ENCODE measurements at regions not wholly inside any gene's neighbourhood (a gene's known extent, or its start where the extent isn't known, plus 50 kb on each side); places are given as distances from the start of the nearest gene placed in this dataset.

GRCh38 chr11:127338380-127339259, 338.1 kb upstream of the KIRREL3 start:
- ATAC-seq, result no peak
- DNase-seq (ENCODE audit: low spot score in 2 of 2), result no peak
- Mint-ChIP-seq H3K9me3 (peaks cover 4 to 5% of the 10 kb centered on the region in 2 donors), H3K27ac (no peak overlapping the region), H3K36me3 (no peaks in the 10 kb centered on the region)

DNA sequence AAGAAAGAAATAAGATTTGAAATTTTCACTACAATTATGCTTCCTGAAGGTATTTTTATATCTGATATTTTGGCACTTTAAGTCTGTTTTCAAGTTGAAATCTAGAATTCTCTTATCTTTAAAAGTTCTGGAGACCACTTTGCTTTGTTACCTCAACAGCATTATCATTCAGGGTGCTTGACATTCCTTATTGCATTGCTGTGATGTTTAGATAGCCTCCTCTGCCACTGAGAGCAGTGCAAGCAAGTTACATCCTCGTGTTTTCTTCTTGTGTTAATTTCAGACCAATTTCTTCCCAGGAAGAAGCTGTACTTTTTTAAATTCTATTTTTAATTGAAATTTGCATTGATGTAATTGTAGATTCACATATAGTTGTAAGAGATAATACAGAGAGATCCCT, 333.9 kb upstream of the KIRREL3 start:
- no peak overlapping the region for H3K27ac Mint-ChIP-seq
- no peak for ATAC-seq
- peaks cover 10 to 13% of the 10 kb centered on the region in 2 donors for H3K9me3 Mint-ChIP-seq
- no peaks in the 10 kb centered on the region for H3K36me3 Mint-ChIP-seq
- no peak for DNase-seq (ENCODE audit: low spot score in 2 of 2)

DNA sequence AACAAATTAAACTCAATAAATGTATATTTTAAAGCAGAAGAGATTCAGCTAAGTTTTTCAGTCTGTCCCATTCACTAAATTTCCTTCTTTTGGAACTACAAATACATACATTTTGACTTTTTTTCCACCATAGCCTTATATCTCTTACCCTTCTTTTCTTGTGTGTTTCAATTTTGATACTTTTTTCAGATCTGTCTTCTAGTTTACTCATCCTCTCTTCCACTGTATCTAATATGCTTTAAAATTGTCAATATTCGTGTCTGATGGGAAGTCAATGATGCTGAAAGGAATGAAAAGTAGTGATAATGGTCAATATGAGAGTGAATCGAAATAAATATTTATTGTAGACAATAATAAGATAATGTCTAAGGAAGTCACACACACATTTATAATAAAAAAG, 332.3 kb upstream of the KIRREL3 start:
- Mint-ChIP-seq H3K36me3 (no peaks in the 10 kb centered on the region), H3K27ac (no peak overlapping the region), H3K9me3 (peaks cover 10 to 17% of the 10 kb centered on the region in 2 donors)
- ATAC-seq, result no peak
- no peak for DNase-seq (ENCODE audit: low spot score in 2 of 2)

GRCh38 chr11:127330044-127330443, 329.5 kb upstream of the KIRREL3 start:
- DNase-seq (ENCODE audit: low spot score in 2 of 2) (no peak), ATAC-seq (no peak)
- H3K36me3 Mint-ChIP-seq, result no peaks in the 10 kb centered on the region
- no peak overlapping the region for H3K27ac Mint-ChIP-seq
- H3K9me3 Mint-ChIP-seq, result peaks cover 4 to 13% of the 10 kb centered on the region in 2 donors

DNA sequence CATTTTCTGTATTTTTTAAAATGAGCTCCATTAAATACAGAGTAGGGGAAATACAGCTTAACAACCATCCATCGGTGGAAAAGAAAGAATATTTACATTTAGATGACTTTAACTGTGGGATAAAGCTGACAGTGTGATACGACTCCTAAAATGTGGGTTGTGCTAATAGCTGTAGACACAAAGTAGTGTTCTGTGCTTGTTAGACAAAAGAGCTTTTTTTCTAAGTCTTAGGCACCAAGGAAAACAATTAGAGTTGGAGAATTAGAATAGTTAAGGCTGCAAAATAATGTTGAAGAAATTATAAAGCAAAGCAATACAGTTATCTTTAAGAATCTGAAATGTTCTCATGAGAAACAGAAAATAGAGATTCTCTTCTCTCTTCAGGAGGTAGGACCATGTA, 307.7 kb upstream of the KIRREL3 start:
- no peak overlapping the region for H3K27ac Mint-ChIP-seq
- DNase-seq (ENCODE audit: low spot score in 2 of 2), result no peak
- no peaks in the 10 kb centered on the region for H3K36me3 Mint-ChIP-seq
- H3K9me3 Mint-ChIP-seq, result peaks cover 9% of the 10 kb centered on the region in 2 donors
- no peak for ATAC-seq

DNA sequence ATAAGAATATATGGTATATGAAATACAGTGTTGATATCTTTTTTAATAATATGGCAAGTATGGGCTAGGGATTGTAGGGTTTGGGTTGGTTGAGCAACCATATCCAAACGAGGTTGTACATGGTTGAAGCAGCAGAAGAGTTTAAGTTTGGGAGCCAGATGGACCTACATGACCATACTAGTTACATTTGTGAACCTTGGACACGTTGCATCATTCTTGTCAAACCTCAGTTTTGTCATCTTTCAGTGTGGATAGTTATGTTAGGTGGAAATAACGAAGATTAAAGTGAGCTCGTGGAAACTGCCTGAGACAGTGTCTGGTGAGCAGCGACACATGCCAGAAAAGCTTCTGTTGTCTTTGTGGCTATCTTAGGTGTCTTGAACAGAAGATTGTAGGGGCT, 307.1 kb upstream of the KIRREL3 start:
- ATAC-seq, result no peak
- Mint-ChIP-seq H3K9me3 (peaks cover 4 to 7% of the 10 kb centered on the region in 2 donors), H3K27ac (no peak overlapping the region), H3K36me3 (no peaks in the 10 kb centered on the region)
- no peak for DNase-seq (ENCODE audit: low spot score in 2 of 2)

DNA sequence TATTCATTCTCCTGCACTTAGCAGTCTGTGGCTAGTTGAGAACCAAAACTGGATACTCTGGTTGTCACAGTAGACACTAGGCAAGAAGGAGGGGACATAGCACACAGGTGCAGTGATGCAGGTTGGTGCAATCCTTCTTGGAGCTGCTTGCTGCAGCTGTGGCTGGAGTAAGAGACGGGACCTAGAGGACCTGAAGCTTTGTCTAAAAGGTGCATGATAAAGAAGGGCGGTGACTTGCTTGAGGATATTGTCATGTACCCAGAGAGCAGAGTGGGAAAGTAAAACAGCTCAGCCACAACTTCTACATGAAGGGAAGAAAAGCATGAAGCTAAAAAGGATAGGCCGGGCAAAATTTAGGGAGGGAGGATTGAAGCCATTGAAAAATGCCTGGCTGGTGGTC, 304.1 kb upstream of the KIRREL3 start:
- no peak for ATAC-seq
- H3K27ac Mint-ChIP-seq, result no peak overlapping the region
- no peaks in the 10 kb centered on the region for H3K9me3 Mint-ChIP-seq
- H3K36me3 Mint-ChIP-seq, result no peaks in the 10 kb centered on the region
- DNase-seq (ENCODE audit: low spot score in 2 of 2), result no peak

DNA sequence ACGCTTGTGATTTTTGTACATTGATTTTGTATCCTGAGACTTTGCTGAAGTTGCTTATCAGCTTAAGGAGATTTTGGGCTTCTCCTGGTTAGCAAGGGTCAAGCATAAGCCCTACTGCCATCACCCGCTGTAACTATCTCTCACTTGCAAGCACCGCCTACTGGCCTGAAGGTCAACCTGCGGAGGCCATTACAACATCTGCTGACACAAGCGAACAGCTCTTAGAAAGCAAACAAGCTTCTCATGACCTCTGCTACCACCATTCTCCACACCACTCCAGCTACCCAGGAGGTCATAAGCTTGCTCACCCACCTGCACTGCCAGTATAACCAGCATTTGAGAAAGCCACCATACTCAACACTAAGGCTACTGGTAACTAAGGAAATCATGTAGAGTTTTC, 288.4 kb upstream of the KIRREL3 start:
- DNase-seq (ENCODE audit: low spot score in 2 of 2) (no peak), ATAC-seq (no peak)

DNA sequence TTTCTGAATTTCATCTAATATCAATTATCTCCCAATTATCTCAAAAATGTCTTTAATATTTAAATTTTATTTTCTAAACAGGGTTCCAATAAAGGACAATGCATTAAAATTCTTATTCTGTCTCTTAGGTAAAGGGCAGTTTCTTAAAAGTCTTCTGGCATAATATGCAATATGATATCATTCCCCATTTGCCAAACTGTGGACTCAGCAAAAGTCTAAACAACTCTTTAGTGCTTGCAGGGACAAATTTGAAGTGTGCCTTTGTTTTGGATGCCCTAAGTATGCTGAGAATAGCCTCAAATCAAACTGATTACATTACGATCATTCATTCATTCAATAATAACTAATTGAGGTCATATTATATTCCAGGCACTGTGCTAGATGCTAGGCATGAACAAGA, 281.0 kb upstream of the KIRREL3 start:
- Mint-ChIP-seq H3K9me3 (no peaks in the 10 kb centered on the region), H3K27ac (no peak overlapping the region), H3K36me3 (no peaks in the 10 kb centered on the region)
- DNase-seq (ENCODE audit: low spot score in 2 of 2), result no peak
- no peak for ATAC-seq

More for the DNA sequence above, 288.4 kb upstream of the KIRREL3 start:
- Mint-ChIP-seq H3K9me3 (peaks cover 13% of the 10 kb centered on the region in 2 donors), H3K36me3 (peaks cover 5 to 6% of the 10 kb centered on the region in 2 donors), H3K27ac (no peak overlapping the region)

GRCh38 chr11:127275774-127276173, 275.2 kb upstream of the KIRREL3 start:
- H3K9me3 Mint-ChIP-seq, result no peaks in the 10 kb centered on the region
- no peak for DNase-seq (ENCODE audit: low spot score in 2 of 2)

GRCh38 chr11:127274328-127274676, 273.7 kb upstream of the KIRREL3 start:
- H3K27ac Mint-ChIP-seq, result no peak overlapping the region
- no peak for ATAC-seq
- no peaks in the 10 kb centered on the region for H3K36me3 Mint-ChIP-seq
- no peaks in the 10 kb centered on the region for H3K9me3 Mint-ChIP-seq
- DNase-seq (ENCODE audit: low spot score in 2 of 2), result no peak

More at GRCh38 chr11:127275774-127276173, 275.2 kb upstream of the KIRREL3 start:
- no peak for ATAC-seq
- Mint-ChIP-seq H3K27ac (no peak overlapping the region), H3K36me3 (no peaks in the 10 kb centered on the region)

DNA sequence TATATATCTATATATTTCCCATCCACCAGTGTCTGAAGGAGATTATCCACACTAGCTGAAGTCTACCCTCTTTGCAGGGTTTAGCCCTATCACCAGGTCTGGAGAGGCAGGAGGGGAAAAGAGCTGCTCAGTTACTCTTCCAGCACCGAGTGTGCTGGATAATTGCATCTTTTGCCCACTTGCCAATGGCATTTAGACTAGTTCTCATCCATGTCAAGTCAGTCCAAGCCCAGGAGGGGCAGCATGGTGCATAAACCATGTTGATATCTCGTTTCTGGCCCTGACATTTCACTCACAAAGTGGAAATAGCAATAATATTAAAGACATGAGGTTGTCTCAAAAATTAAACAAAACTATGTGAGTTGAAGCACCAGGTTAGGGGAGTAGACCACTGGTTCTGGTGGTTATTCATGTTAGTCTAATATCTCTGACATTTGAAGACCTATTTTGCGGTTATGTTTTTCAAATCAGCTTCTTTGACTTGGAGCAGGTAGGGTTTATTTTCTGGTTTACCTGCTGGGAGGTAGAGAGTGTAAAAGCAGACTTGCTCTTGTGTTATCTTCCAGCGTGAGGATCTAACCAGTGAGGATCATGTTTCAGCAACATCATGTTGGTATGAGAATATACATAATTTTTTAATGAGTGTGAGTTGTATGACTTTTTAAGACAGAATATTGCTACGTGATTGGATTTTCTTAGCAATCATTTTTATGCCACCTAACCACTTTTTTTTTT, 273.2 kb upstream of the KIRREL3 start:
- Mint-ChIP-seq H3K27ac (no peak overlapping the region), H3K9me3 (no peaks in the 10 kb centered on the region), H3K36me3 (no peaks in the 10 kb centered on the region)
- no peak for DNase-seq (ENCODE audit: low spot score in 2 of 2)
- no peak for ATAC-seq

DNA sequence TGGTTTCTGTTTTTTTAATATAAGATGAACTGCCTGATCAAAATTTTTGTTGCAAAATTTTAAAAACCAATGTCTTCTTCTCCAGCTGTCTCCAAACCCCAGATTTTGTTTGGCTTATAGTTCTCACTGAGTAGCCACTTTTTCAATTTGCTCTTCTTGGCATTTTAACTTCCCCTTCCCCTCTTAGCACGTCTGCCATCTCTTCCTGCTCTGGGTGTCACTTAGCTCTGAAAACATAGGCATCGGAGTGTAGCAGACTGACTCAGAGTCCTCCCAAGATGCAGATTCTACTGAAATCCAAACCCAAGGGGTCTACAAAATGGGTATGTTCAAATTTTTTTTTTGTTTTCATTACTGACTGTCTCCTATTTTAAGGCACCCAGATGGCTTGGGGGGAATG, 270.3 kb upstream of the KIRREL3 start:
- ATAC-seq, result no peak
- no peak overlapping the region for H3K27ac Mint-ChIP-seq
- H3K36me3 Mint-ChIP-seq, result no peaks in the 10 kb centered on the region
- peaks cover 0 to 3% of the 10 kb centered on the region in 2 donors for H3K9me3 Mint-ChIP-seq
- no peak for DNase-seq (ENCODE audit: low spot score in 2 of 2)

- ATAC-seq (no peak), DNase-seq (ENCODE audit: low spot score in 2 of 2) (no peak)
- Mint-ChIP-seq H3K36me3 (no peaks in the 10 kb centered on the region), H3K9me3 (peaks cover 0 to 5% of the 10 kb centered on the region in 2 donors), H3K27ac (no peak overlapping the region)
These were observed 269.3 kb upstream of the KIRREL3 start for GRCh38 chr11:127269911-127270310.

- peaks cover 0 to 5% of the 10 kb centered on the region in 2 donors for H3K9me3 Mint-ChIP-seq
- ATAC-seq, result no peak
- H3K27ac Mint-ChIP-seq, result no peak overlapping the region
- H3K36me3 Mint-ChIP-seq, result no peaks in the 10 kb centered on the region
- DNase-seq (ENCODE audit: low spot score in 2 of 2), result no peak
These were observed 268.4 kb upstream of the KIRREL3 start for GRCh38 chr11:127268932-127269331.

DNA sequence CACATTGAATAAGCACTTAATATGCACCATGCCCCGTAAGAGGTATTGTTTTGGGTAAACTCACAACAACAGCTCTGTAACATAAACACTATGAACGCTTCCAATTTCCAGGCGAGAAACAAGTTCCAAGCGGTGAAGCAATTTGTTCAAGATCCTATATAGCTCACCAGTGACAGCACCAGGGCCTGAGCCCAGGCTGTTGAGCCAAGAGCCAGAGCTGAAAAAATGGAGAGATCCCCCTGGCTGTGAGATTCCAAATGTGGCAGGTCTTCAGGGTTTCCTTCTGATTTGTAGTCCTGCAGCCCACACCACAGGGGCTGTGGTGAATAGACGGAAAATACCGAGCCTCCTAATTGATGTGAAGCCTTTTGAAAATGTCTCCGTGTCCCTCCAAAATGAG, 268.0 kb upstream of the KIRREL3 start:
- ATAC-seq, result no peak
- Mint-ChIP-seq H3K9me3 (peaks cover 0 to 5% of the 10 kb centered on the region in 2 donors), H3K36me3 (no peaks in the 10 kb centered on the region), H3K27ac (no peak overlapping the region)
- DNase-seq (ENCODE audit: low spot score in 2 of 2), result no peak

- Mint-ChIP-seq H3K9me3 (peaks cover 0 to 4% of the 10 kb centered on the region in 2 donors), H3K27ac (no peak overlapping the region), H3K36me3 (no peaks in the 10 kb centered on the region)
- DNase-seq (ENCODE audit: low spot score in 2 of 2) (no peak), ATAC-seq (no peak)
These were observed 258.5 kb upstream of the KIRREL3 start for GRCh38 chr11:127259102-127259501.

- H3K27ac Mint-ChIP-seq, result no peak overlapping the region
- H3K9me3 Mint-ChIP-seq, result peaks cover 0 to 4% of the 10 kb centered on the region in 2 donors
- no peaks in the 10 kb centered on the region for H3K36me3 Mint-ChIP-seq
- ATAC-seq (no peak), DNase-seq (ENCODE audit: low spot score in 2 of 2) (no peak)
These were observed 254.6 kb upstream of the KIRREL3 start for GRCh38 chr11:127255209-127255608.

Measured in activated naive CD4-positive, alpha-beta T cell treated with anti-CD3 and anti-CD28 coated beads, Interleukin-2, amount 50 U/mL, for 72 hours (primary cell).